ENCODE measurements at regions not wholly inside any gene's neighbourhood (a gene's known extent, or its start where the extent isn't known, plus 50 kb on each side); places are given as distances from the start of the nearest gene placed in this dataset.

DNA sequence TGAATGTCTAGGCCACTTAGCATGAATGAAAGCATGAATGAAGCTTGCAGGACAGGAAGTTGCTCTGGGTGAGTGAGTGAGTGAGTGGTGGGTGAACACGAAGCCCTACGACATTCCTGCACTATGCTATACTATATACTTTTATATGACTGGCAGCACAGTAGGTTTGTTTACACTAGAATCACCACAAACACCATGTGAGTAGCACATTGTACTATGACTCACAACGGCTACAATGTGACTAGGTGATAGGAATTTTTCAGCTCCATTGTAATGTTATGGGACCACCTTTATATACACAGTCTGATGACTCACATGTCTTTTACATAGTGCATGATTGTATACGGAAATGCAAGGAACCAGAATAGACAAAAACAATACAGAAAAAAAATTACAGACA is 1480.2 kb downstream of the AACS start:
- no peak for TF ChIP-seq ZFX (IDR thresholded peaks at IDR 0.05; ENCODE audit: borderline replicate concordance)
- TF ChIP-seq, protein P1, sequence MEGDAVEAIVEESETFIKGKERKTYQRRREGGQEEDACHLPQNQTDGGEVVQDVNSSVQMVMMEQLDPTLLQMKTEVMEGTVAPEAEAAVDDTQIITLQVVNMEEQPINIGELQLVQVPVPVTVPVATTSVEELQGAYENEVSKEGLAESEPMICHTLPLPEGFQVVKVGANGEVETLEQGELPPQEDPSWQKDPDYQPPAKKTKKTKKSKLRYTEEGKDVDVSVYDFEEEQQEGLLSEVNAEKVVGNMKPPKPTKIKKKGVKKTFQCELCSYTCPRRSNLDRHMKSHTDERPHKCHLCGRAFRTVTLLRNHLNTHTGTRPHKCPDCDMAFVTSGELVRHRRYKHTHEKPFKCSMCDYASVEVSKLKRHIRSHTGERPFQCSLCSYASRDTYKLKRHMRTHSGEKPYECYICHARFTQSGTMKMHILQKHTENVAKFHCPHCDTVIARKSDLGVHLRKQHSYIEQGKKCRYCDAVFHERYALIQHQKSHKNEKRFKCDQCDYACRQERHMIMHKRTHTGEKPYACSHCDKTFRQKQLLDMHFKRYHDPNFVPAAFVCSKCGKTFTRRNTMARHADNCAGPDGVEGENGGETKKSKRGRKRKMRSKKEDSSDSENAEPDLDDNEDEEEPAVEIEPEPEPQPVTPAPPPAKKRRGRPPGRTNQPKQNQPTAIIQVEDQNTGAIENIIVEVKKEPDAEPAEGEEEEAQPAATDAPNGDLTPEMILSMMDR (IDR thresholded peaks at IDR 0.05), result no peak
- H3K27ac ChIP-seq, result no peak overlapping the region

DNA sequence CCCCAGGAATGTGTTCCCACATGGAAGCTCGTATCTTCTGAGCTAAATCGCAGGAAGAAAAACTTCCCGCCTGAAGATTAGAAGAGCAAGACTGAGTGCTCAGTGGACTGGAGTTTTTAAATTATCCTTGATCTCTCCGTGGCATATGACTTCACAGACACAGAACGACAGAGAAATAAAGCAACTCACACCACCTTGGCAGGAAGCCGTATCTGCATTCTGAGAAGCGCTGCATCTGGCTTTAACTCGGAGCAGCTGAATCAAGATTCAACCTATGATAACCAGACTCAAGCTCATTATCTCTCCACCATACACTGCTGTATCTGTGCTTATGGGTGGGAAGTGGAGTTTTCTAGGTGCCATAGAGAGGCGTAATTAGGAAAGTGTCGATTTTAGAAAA is 1482.7 kb downstream of the AACS start:
- TF ChIP-seq ZFX (IDR thresholded peaks at IDR 0.05; ENCODE audit: borderline replicate concordance), result no peak
- TF ChIP-seq, protein P1 (IDR thresholded peaks at IDR 0.05), result no peak
- no peak overlapping the region for H3K27ac ChIP-seq

DNA sequence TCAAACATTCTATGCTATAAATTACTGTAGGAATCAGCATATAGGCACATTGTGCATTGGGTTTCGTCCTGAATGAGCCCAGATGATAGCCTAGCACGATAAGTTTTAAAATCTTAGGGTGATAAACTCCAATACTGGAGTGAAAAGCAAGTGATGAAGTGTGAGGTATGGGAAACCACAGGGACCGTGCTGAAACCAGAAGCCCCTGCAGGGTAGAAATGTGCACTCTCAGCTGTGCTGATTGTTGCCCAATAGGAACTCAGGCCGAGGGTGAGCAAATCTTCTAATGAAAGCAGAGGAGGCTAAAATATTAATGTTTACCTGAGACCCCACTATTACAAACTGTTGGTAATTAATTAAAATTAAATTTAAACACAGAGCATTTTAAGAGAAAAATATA is 1486.6 kb downstream of the AACS start:
- no peak for TF ChIP-seq ZFX (IDR thresholded peaks at IDR 0.05; ENCODE audit: borderline replicate concordance)
- TF ChIP-seq, protein P1 (IDR thresholded peaks at IDR 0.05), result no peak
- H3K27ac ChIP-seq, result no peak overlapping the region

DNA sequence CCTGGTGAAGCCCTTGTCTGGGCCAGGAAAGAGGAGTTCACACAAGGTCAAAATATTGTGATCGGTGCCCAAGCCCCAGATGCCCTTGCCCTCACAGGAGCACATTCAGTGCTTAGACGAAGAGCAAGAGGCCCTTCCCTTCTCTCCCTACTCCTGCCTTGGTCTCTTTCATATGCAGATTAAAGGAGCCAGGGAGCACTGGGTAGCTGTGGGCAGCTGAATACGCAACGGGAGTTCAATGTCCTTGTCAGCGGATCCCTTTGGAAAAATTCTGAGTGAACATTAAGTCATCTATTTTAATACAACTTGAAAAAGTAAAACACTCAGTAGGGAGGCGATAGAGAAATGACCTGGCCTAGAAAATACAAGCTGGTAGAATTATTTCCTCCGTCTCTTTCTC is 1489.4 kb downstream of the AACS start:
- no peak overlapping the region for H3K27ac ChIP-seq
- no peak for TF ChIP-seq ZFX (IDR thresholded peaks at IDR 0.05; ENCODE audit: borderline replicate concordance)

DNA sequence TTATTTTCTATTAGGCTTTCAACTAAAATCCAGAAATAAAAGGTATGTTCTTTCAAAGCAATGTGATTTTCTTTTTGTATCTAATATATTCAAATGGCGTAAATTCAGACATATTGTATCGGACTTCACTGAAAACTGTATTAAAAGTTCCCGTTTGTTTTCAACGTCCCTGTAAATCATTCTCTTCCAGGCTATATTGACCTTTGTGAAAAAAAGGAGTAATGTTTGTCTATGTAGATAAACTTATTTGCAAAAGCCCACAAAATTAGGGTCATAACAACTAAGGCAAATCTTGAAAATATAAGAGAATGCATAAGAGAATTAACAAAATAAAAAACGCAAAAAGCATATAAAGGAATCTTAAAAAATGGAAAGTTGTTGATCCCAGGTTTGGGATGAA is 1492.4 kb downstream of the AACS start:
- TF ChIP-seq, protein P1 (IDR thresholded peaks at IDR 0.05), result no peak
- TF ChIP-seq ZFX (IDR thresholded peaks at IDR 0.05; ENCODE audit: borderline replicate concordance), result no peak
- no peak overlapping the region for H3K27ac ChIP-seq

DNA sequence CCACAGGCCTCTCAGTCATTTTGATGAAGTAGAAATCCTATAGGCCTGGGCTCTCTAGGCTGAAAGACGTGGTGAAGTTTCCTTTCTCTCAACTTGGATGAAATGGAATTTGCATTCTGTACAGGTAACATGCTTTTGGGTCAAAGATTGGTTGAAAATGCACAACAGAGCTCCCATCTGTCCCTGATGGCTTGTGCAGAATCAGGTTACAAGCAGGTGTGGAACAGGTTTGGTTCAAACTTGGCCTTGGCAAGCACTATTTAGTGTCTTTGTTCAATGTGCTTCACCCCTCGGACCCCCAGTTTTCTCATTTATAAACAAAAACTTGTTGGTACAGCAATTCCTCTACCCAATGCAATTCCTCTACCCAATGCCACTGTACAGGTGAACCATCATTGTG is 1493.0 kb downstream of the AACS start:
- H3K27ac ChIP-seq, result no peak overlapping the region
- no peak for TF ChIP-seq ZFX (IDR thresholded peaks at IDR 0.05; ENCODE audit: borderline replicate concordance)
- TF ChIP-seq, protein P1 (IDR thresholded peaks at IDR 0.05), result no peak

DNA sequence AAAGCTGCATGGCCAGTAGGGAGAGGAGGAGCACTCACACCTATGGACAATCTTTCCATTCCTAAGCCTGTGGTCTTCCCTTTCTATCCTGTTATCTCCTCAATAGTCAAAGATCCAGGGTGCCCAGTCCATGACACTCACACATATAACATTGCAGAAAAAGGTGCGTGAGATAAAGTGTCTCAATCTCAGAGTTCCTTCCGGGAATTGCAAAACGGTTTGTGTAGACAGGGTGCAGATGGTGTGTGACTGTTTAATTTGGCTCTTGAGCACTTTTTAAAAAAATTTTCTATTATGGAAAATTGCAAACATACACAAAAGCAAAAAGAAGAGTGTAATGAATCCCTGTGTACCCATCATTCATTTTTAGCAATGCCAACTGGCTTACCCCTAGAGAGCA is 1493.6 kb downstream of the AACS start:
- no peak overlapping the region for H3K27ac ChIP-seq
- TF ChIP-seq ZFX (IDR thresholded peaks at IDR 0.05; ENCODE audit: borderline replicate concordance), result no peak
- TF ChIP-seq, protein P1 (IDR thresholded peaks at IDR 0.05), result no peak

DNA sequence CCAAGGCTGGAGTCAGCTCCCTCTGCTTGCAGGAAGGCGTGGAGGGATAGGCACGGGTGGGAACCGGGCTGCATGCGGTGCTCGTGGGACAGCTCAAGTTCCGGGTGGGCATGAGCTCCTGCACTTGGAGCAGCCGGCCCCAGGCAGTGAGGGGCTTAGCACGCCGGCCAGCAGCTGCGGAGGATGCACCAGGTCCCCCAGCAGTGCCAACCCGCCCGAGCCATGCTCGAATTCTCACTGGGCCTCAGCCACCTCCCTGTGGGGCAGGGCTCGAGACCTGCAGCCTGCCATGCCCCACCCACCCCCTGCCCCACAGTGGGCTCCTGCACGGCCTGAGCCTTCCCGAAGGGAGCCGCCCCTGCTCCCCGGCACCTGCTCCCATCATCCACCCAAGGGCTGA is 1501.8 kb downstream of the AACS start:
- TF ChIP-seq, protein P1 (IDR thresholded peaks at IDR 0.05), result no peak
- TF ChIP-seq ZFX (IDR thresholded peaks at IDR 0.05; ENCODE audit: borderline replicate concordance), result no peak

More for the DNA sequence above, 1501.8 kb downstream of the AACS start:
- no peak overlapping the region for H3K27ac ChIP-seq
